GM12872 (cell line): ENCODE measurements at regions not wholly inside any gene's neighbourhood (a gene's known extent, or its start where the extent isn't known, plus 50 kb on each side); places are given as distances from the start of the nearest gene placed in this dataset.

Source experiments
- CTCF ChIP-seq: IDR thresholded peaks from 3 replicates; pipeline ENCODE4 v1.5.1; 2011; ENCODE audit warnings: low read depth, mild to moderate bottlenecking, low read length, moderate library complexity; ENCODE audit not compliant: insufficient read depth

- peak; percentile 55 for TF ChIP-seq CTCF
Measured at GRCh38 chrX:86946569-86946968, 571.0 kb upstream of the KLHL4 start.

- TF ChIP-seq CTCF = no peak
Measured at GRCh38 chrX:86964321-86964720, 553.3 kb upstream of the KLHL4 start.

- no peak for TF ChIP-seq CTCF
Measured at GRCh38 chrX:86981326-86981879, 536.2 kb upstream of the KLHL4 start.

GRCh38 chrX:87003031-87003430 lies 514.6 kb upstream of the KLHL4 start:
- no peak for TF ChIP-seq CTCF

- no peak for TF ChIP-seq CTCF
Measured at GRCh38 chrX:87005183-87005582, 512.4 kb upstream of the KLHL4 start.

GRCh38 chrX:87005885-87006284 lies 511.7 kb upstream of the KLHL4 start:
- no peak for TF ChIP-seq CTCF

- no peak for TF ChIP-seq CTCF
Measured at GRCh38 chrX:87006561-87006960, 511.0 kb upstream of the KLHL4 start.
